SU-DHL-6 (cell line): ENCODE measurements at regions not wholly inside any gene's neighbourhood (a gene's known extent, or its start where the extent isn't known, plus 50 kb on each side); places are given as distances from the start of the nearest gene placed in this dataset.

Experiments
- H2AFZ ChIP-seq: fragments of 200-600 bp; sonication (generic); 2 replicates; pipeline ENCODE4 v1.6.1; 2014; ENCODE audit warnings: low read depth, mild to moderate bottlenecking, moderate library complexity, mixed read lengths, antibody characterized with exemption, low read length; ENCODE audit not compliant: severe bottlenecking
- H3F3A ChIP-seq: fragments of 200-600 bp; shearing (Covaris generic); 2 replicates; pipeline ENCODE4 v1.6.0; 2016; ENCODE audit warnings: antibody characterized with exemption, mild to moderate bottlenecking; ENCODE audit not compliant: insufficient read depth
- H3K27ac ChIP-seq: fragments of 200-600 bp; sonication (generic); 2 replicates; pipeline ENCODE4 v1.5.1; 2016; ENCODE audit warnings: low read depth, mild to moderate bottlenecking, low read length, moderate library complexity, mixed read lengths
- H3K27me3 ChIP-seq: fragments of 200-600 bp; sonication (generic), shearing (Covaris generic); 2 replicates; pipeline ENCODE4 v1.6.0; 2014; ENCODE audit warnings: mild to moderate bottlenecking, low read length
- H3K36me3 ChIP-seq: fragments of 200-600 bp; sonication (generic); 2 replicates; pipeline ENCODE4 v1.6.1; 2014; ENCODE audit warnings: mild to moderate bottlenecking, low read length, mixed read lengths
- H3K4me2 ChIP-seq: fragments of 300-600, 200-600 bp; shearing (Covaris generic), sonication (generic); 2 replicates; pipeline ENCODE4 v1.6.0; 2014; ENCODE audit warnings: low read length, low read depth, mild to moderate bottlenecking; ENCODE audit not compliant: poor library complexity, severe bottlenecking
- H3K4me3 ChIP-seq: fragments of 200-600 bp; sonication (generic); 2 replicates; pipeline ENCODE4 v1.5.1; 2014; ENCODE audit warnings: antibody characterized with exemption, low read length, mild to moderate bottlenecking, mixed read lengths; ENCODE audit not compliant: insufficient read depth, poor library complexity, severe bottlenecking
- H3K79me2 ChIP-seq: fragments of 200-600 bp; sonication (generic); 2 replicates; pipeline ENCODE4 v1.6.1; 2014; ENCODE audit warnings: mild to moderate bottlenecking, low read length, moderate library complexity; ENCODE audit not compliant: insufficient read depth
- H3K9ac ChIP-seq: fragments of 200-600 bp; sonication (generic); 2 replicates; pipeline ENCODE4 v1.7.0; 2014; ENCODE audit warnings: mild to moderate bottlenecking, low read length
- H3K9me2 ChIP-seq: fragments of 200-600 bp; sonication (generic); replicated peaks from 2 replicates; pipeline ENCODE4 v1.6.1; 2014; ENCODE audit warnings: low read length; ENCODE audit not compliant: insufficient read depth
- H3K9me3 ChIP-seq: fragments of 200-600 bp; sonication (generic); 2 replicates; pipeline ENCODE4 v1.6.1; 2014; ENCODE audit warnings: low read length, mixed read lengths; ENCODE audit not compliant: insufficient read depth
- H4K20me1 ChIP-seq: fragments of 200-600 bp; sonication (generic); 2 replicates; pipeline ENCODE4 v1.6.1; 2014; ENCODE audit warnings: low read depth, mild to moderate bottlenecking, antibody characterized with exemption, low read length, moderate library complexity, mixed read lengths
- EZH2phosphoT487 ChIP-seq: fragments of 200-600 bp; sonication (generic), shearing (Covaris generic); conservative IDR thresholded peaks from 2 replicates; pipeline ENCODE4 v1.6.1; 2018; ENCODE audit warnings: mild to moderate bottlenecking, antibody characterized with exemption, low read length, moderate library complexity, mixed read lengths
- TF ChIP-seq, protein P1 (sequence below): fragments of 200-600 bp; sonication (generic); IDR thresholded peaks from one replicate; pipeline ENCODE4 v1.5.1; 2017; ENCODE audit warnings: antibody characterized with exemption, mild to moderate bottlenecking, low read length, moderate library complexity; ENCODE audit not compliant: insufficient read depth, poor library complexity, severe bottlenecking

DNA sequence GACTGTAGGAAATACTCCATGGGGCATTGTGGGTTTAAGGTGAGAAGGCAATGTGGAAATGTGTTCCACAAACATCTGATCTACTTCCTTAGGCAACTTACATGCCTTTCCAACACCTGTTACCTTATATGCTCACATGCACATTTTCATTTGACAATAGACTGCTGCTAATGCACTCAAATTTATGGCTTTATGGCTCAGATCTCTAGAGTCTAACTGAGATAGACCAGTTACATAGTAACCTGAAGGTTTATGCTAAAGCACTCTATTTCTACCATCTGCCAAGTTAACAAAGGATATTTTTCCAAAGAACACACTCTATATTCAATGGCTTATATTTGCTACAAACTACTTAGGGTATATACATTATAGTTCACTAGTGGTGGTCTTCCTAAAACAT is 969.0 kb downstream of the TECRL start:
- no peak overlapping the region for H3K4me2 ChIP-seq
- no peaks in the 10 kb centered on the region for H3K79me2 ChIP-seq
- no peaks in the 10 kb centered on the region for H3K9me3 ChIP-seq
- no peaks in the 10 kb centered on the region for H3F3A ChIP-seq
- H2AFZ ChIP-seq, result no peak overlapping the region
- no peak overlapping the region for H3K27ac ChIP-seq
- H4K20me1 ChIP-seq, result no peaks in the 10 kb centered on the region
- no peak overlapping the region for H3K9ac ChIP-seq
- H3K27me3 ChIP-seq, result no peaks in the 10 kb centered on the region
- no peak overlapping the region for H3K4me3 ChIP-seq
- TF ChIP-seq, protein P1, sequence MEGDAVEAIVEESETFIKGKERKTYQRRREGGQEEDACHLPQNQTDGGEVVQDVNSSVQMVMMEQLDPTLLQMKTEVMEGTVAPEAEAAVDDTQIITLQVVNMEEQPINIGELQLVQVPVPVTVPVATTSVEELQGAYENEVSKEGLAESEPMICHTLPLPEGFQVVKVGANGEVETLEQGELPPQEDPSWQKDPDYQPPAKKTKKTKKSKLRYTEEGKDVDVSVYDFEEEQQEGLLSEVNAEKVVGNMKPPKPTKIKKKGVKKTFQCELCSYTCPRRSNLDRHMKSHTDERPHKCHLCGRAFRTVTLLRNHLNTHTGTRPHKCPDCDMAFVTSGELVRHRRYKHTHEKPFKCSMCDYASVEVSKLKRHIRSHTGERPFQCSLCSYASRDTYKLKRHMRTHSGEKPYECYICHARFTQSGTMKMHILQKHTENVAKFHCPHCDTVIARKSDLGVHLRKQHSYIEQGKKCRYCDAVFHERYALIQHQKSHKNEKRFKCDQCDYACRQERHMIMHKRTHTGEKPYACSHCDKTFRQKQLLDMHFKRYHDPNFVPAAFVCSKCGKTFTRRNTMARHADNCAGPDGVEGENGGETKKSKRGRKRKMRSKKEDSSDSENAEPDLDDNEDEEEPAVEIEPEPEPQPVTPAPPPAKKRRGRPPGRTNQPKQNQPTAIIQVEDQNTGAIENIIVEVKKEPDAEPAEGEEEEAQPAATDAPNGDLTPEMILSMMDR, result no peak
- no peak for TF ChIP-seq EZH2phosphoT487
- no peaks in the 10 kb centered on the region for H3K9me2 ChIP-seq
- no peaks in the 10 kb centered on the region for H3K36me3 ChIP-seq

DNA sequence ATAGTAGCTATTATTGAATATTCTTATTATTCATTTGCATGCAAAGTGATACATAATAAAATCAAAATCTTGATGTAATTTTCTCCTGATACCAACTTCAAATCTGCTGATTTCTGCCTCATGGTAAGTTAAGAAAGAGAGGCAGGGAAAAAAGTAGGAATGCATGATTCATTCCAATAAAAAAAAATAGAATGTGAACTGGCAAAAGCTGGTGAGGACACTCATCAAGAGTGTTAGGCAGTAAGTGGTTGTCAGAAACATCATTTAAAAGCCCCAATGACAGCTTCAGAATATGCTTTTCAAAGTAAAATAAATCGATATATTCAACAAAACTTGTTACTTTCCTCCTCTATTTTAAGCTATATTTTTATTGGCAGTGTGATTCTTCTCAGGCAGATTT is 979.1 kb downstream of the TECRL start:
- Histone ChIP-seq H3K9me3 (no peaks in the 10 kb centered on the region), H4K20me1 (no peaks in the 10 kb centered on the region), H3K4me3 (no peak overlapping the region), H3F3A (no peaks in the 10 kb centered on the region), H3K27ac (no peak overlapping the region), H3K79me2 (no peaks in the 10 kb centered on the region), H3K9ac (no peak overlapping the region), H3K4me2 (no peak overlapping the region), H3K36me3 (no peaks in the 10 kb centered on the region), H2AFZ (no peak overlapping the region), H3K9me2 (no peaks in the 10 kb centered on the region), H3K27me3 (no peaks in the 10 kb centered on the region)
- TF ChIP-seq EZH2phosphoT487, result no peak
- TF ChIP-seq, protein P1, result no peak

DNA sequence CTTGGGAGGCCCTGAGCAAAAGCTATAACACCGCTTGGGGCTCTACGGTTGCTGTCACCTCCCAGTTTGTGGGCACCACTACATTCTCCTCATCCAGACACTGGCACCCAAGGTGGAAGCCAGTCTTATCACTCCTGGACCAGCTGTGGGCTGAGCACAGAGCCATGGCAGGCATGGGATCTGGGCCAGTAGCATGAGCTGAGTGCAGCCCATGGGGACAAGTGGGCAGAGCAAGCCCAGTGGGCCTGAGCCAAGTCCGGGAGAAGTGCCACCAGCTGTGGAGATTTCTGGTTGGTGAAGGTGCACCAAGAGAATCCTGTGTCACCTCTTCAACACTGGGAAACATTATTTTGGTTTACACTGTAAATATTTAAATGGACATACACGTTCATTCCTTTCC is 1013.0 kb downstream of the TECRL start:
- Histone ChIP-seq H3F3A (no peaks in the 10 kb centered on the region), H3K9me2 (no peaks in the 10 kb centered on the region), H3K4me3 (no peak overlapping the region), H3K79me2 (no peaks in the 10 kb centered on the region), H3K36me3 (no peaks in the 10 kb centered on the region), H3K27ac (no peak overlapping the region), H3K4me2 (no peak overlapping the region), H4K20me1 (no peaks in the 10 kb centered on the region), H3K27me3 (no peaks in the 10 kb centered on the region), H3K9me3 (no peaks in the 10 kb centered on the region), H3K9ac (no peak overlapping the region), H2AFZ (no peak overlapping the region)
- TF ChIP-seq, protein P1, result no peak
- TF ChIP-seq EZH2phosphoT487, result no peak
